Astrocyte (in vitro differentiated cells and primary cell): ENCODE measurements at regions not wholly inside any gene's neighbourhood (a gene's known extent, or its start where the extent isn't known, plus 50 kb on each side); places are given as distances from the start of the nearest gene placed in this dataset.
"Not testable (repeated sequence)": the region's sequence is repeated elsewhere in the genome, so short reads cannot be mapped to it uniquely, and the experiment has no call there.

Experiments
- CTCF ChIP-seq: IDR thresholded peaks from 2 replicates; pipeline ENCODE4 v1.5.1; 2011; ENCODE audit warnings: low read depth, mild to moderate bottlenecking, inconsistent platforms, low read length, moderate library complexity; ENCODE audit not compliant: insufficient read depth
- EZH2 ChIP-seq: IDR thresholded peaks from 2 replicates; pipeline ENCODE4 v1.6.1; 2012; ENCODE audit warnings: mild to moderate bottlenecking, low read length, inconsistent platforms; ENCODE audit not compliant: insufficient read depth

GRCh38 chr12:89222580-89222979 is 129.7 kb downstream of the DUSP6 start:
- TF ChIP-seq CTCF, EZH2: not testable (repeated sequence)
